ENCODE measurements at regions not wholly inside any gene's neighbourhood (a gene's known extent, or its start where the extent isn't known, plus 50 kb on each side); places are given as distances from the start of the nearest gene placed in this dataset.
"Not testable (repeated sequence)": the region's sequence is repeated elsewhere in the genome, so short reads cannot be mapped to it uniquely, and the experiment has no call there.

- not testable (repeated sequence) for H3K4me1 ChIP-seq; H3K4me2 ChIP-seq (ENCODE audit: low read length); H3K27me3 ChIP-seq (ENCODE audit: control insufficient read depth, insufficient read depth, low read length); H3K79me2 ChIP-seq; H2AFZ ChIP-seq; H3K4me3 ChIP-seq (ENCODE audit: low read depth, low read length); H3K9ac ChIP-seq; H3K9me3 ChIP-seq (ENCODE audit: control insufficient read depth, low read length); H3K27ac ChIP-seq; H3K36me3 ChIP-seq (ENCODE audit: control insufficient read depth, insufficient read depth, low read length)
These were observed 69.5 kb downstream of the MDH2 start for GRCh38 chr7:76117306-76117991.

GRCh38 chr7:76118253-76119036 is 70.5 kb downstream of the MDH2 start:
- H3K79me2 ChIP-seq; H3K4me2 ChIP-seq (ENCODE audit: low read length); H2AFZ ChIP-seq; H3K36me3 ChIP-seq (ENCODE audit: control insufficient read depth, insufficient read depth, low read length); H3K27ac ChIP-seq; H3K4me1 ChIP-seq; H3K9ac ChIP-seq; H3K4me3 ChIP-seq (ENCODE audit: low read depth, low read length); H3K27me3 ChIP-seq (ENCODE audit: control insufficient read depth, insufficient read depth, low read length); H3K9me3 ChIP-seq (ENCODE audit: control insufficient read depth, low read length): not testable (repeated sequence)

- Histone ChIP-seq H3K4me2 (ENCODE audit: low read length) (no peak overlapping the region), H3K27me3 (ENCODE audit: control insufficient read depth, insufficient read depth, low read length) (no peaks in the 10 kb centered on the region), H3K4me1 (no peaks in the 10 kb centered on the region), H3K4me3 (ENCODE audit: low read depth, low read length) (no peak overlapping the region), H3K36me3 (ENCODE audit: control insufficient read depth, insufficient read depth, low read length) (no peaks in the 10 kb centered on the region), H3K9me3 (ENCODE audit: control insufficient read depth, low read length) (no peaks in the 10 kb centered on the region), H2AFZ (no peak overlapping the region), H3K27ac (no peak overlapping the region), H3K9ac (no peak overlapping the region), H3K79me2 (no peaks in the 10 kb centered on the region)
- no peak for TF ChIP-seq CTCF (IDR thresholded peaks at IDR 0.05)
These were observed 73.1 kb downstream of the MDH2 start for GRCh38 chr7:76121044-76121443.

GRCh38 chr7:76122516-76123239 is 74.8 kb downstream of the MDH2 start:
- no peak overlapping the region for H3K4me2 ChIP-seq (ENCODE audit: low read length)
- H3K9me3 ChIP-seq (ENCODE audit: control insufficient read depth, low read length), result no peaks in the 10 kb centered on the region
- H3K9ac ChIP-seq, result no peak overlapping the region
- no peaks in the 10 kb centered on the region for H3K4me1 ChIP-seq
- no peak overlapping the region for H3K27ac ChIP-seq
- H3K27me3 ChIP-seq (ENCODE audit: control insufficient read depth, insufficient read depth, low read length), result no peaks in the 10 kb centered on the region
- H3K36me3 ChIP-seq (ENCODE audit: control insufficient read depth, insufficient read depth, low read length), result no peaks in the 10 kb centered on the region
- no peak overlapping the region for H3K4me3 ChIP-seq (ENCODE audit: low read depth, low read length)
- no peaks in the 10 kb centered on the region for H3K79me2 ChIP-seq
- no peak overlapping the region for H2AFZ ChIP-seq
- no peak for TF ChIP-seq CTCF (IDR thresholded peaks at IDR 0.05)

GRCh38 chr7:76123316-76123715 is 75.4 kb downstream of the MDH2 start:
- TF ChIP-seq CTCF (IDR thresholded peaks at IDR 0.05), result no peak
- Histone ChIP-seq H3K27ac (no peak overlapping the region), H3K27me3 (ENCODE audit: control insufficient read depth, insufficient read depth, low read length) (no peaks in the 10 kb centered on the region)

More at GRCh38 chr7:76123316-76123715, 75.4 kb downstream of the MDH2 start:
- H3K36me3 ChIP-seq (ENCODE audit: control insufficient read depth, insufficient read depth, low read length), result no peaks in the 10 kb centered on the region
- no peak overlapping the region for H3K4me2 ChIP-seq (ENCODE audit: low read length)
- H3K4me1 ChIP-seq, result no peaks in the 10 kb centered on the region
- no peak overlapping the region for H3K4me3 ChIP-seq (ENCODE audit: low read depth, low read length)
- H2AFZ ChIP-seq, result no peak overlapping the region
- H3K9ac ChIP-seq, result no peak overlapping the region
- H3K79me2 ChIP-seq, result no peaks in the 10 kb centered on the region
- no peaks in the 10 kb centered on the region for H3K9me3 ChIP-seq (ENCODE audit: control insufficient read depth, low read length)
